ENCODE measurements at regions not wholly inside any gene's neighbourhood (a gene's known extent, or its start where the extent isn't known, plus 50 kb on each side); places are given as distances from the start of the nearest gene placed in this dataset.

DNA sequence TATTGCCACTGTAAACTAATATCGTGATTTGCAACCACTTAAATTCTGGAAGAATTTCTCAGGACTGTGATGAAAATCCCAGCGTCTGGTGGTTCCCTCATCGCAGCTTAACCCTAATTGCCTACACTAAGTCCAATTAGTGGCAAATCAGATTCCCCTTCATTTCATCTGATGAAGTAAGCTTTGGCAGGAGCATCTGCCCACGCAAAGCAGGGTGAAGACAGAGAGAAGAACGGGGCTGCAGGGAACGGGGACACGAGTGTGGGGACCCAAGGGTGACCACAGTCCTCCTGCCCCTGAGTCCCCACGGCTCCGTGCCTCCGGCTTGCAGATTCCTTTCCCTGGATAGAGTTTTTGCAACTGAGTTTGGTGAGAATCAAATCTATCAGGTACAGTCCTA is 159.5 kb downstream of the LY86 start (continued):
- TF ChIP-seq ZBTB49 (CRISPR knock-in tag; IDR thresholded peaks at IDR 0.05; ENCODE audit: borderline replicate concordance): no peak
- TF ChIP-seq, protein P1, sequence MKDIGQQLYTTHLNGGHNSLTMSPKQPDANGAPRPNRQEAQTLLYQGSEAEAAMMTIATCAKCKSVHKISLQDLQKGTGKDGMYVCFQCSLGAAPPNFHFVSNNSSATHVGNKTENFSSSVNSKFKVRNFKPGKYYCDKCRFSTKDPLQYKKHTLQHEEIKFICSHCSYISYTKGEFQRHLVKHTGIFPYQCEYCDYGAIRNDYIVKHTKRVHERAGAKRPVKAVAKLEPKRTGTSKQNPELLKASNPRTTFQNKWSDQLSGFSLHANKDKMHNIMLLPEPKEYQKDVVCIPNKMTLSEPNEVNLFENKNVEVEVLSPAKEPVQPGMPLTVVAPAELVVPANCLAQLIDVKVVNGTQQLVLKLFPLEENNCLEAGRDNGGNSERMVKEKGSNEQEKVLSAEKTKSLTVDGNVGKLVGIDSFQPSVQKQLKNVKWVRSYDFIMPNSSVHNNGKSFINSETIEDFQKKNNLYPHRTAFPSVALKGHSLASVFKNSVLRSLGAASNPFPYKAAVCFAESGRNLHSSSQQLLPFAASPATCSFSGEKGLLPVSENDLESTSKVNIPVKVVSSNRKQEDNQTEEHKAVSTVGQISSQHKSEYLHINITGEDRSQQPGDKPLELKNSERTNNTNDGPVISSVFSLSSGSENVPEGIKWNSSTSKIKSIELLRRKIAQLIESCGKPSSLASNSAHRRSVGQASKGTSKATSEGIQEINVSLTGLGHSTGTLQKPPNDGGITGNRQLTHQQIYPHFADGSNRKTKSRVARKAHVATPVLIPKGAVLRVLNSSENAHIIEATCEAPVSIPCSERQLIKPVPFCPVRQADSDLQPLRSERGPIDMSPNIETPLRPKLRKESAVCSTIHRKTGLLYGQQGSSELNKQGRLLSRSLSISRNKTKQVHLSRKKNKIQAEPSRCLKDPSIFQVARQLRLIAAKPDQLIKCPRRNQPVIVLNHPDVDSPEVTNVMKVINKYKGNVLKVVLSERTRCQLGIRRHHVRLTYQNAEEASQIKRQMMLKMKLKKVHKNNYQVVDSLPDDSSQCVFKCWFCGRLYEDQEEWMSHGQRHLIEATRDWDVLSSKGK (CRISPR knock-in tag; IDR thresholded peaks at IDR 0.05): no peak
- TF ChIP-seq PML (IDR thresholded peaks at IDR 0.05; ENCODE audit: low read length): no peak
- no peak for TF ChIP-seq C11orf30 (IDR thresholded peaks at IDR 0.05; ENCODE audit: low read depth)
- TF ChIP-seq, protein P2, sequence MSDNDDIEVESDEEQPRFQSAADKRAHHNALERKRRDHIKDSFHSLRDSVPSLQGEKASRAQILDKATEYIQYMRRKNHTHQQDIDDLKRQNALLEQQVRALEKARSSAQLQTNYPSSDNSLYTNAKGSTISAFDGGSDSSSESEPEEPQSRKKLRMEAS (CRISPR knock-in tag; IDR thresholded peaks at IDR 0.05): no peak
- TF ChIP-seq SOX6 (IDR thresholded peaks at IDR 0.05): no peak

Data from K562 (cell line).